DOHH2 (cell line): ENCODE measurements at regions not wholly inside any gene's neighbourhood (a gene's known extent, or its start where the extent isn't known, plus 50 kb on each side); places are given as distances from the start of the nearest gene placed in this dataset.

ENCODE experiments used
- CTCF ChIP-seq: fragments of 200-600 bp; sonication (generic); IDR thresholded peaks from one replicate; pipeline ENCODE4 v1.5.1; 2014; ENCODE audit warnings: antibody characterized with exemption, mild to moderate bottlenecking, low read depth, low read length; ENCODE audit not compliant: poor library complexity, severe bottlenecking
- EZH2phosphoT487 ChIP-seq: fragments of 200-600 bp; sonication (generic); IDR thresholded peaks from 2 replicates; pipeline ENCODE4 v1.6.1; 2017; ENCODE audit warnings: borderline replicate concordance, mild to moderate bottlenecking, antibody characterized with exemption, low read length, moderate library complexity, mixed read lengths

DNA sequence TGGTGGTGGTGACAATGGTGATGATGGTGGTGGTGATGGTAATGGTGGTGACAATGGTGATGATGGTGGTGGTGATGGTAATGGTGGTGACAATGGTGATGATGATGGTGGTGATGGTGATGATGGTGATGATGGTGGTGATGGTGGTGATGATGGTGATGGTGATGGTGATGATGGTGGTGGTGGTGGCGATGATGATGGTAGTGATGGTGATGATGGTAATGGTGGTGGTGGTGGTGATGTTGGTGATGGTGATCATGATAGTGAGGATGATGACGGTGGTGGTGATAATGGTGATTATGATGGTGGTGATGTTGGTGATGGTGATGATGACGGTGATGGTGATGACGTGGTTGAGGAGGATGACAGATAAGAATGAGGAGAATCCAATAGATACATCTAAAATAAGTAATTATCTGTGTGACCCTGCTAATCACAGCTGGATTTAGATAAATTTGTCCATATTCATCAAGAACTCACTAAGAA is 170.7 kb upstream of the SFSWAP start:
- TF ChIP-seq CTCF (no peak), EZH2phosphoT487 (no peak)
